DND-41 (cell line): ENCODE measurements at regions not wholly inside any gene's neighbourhood (a gene's known extent, or its start where the extent isn't known, plus 50 kb on each side); places are given as distances from the start of the nearest gene placed in this dataset.

Experiments used
- ATAC-seq: fragments of 200-7000 bp; cut with Tn5 transposase; 3 replicates; pipeline ENCODE4 v1.9.1; 2021; ENCODE audit warnings: low read depth; ENCODE audit not compliant: insufficient read depth
- DNase-seq: peaks from one replicate; pipeline ENCODE4 v3.0.0-alpha.2; 2020
- H2AFZ ChIP-seq: 2 replicates; pipeline ENCODE4 v1.6.0; 2012; ENCODE audit warnings: low read depth, low read length
- H3K27ac ChIP-seq: 2 replicates; pipeline ENCODE4 v1.5.1; 2012; ENCODE audit warnings: low read length, inconsistent platforms
- H3K27me3 ChIP-seq: fragments of 200-600 bp; sonication (generic); 2 replicates; pipeline ENCODE4 v1.6.0; 2012; ENCODE audit warnings: low read length, mild to moderate bottlenecking, inconsistent platforms; ENCODE audit not compliant: insufficient read depth, poor library complexity
- H3K36me3 ChIP-seq: 2 replicates; pipeline ENCODE4 v1.5.1; 2012; ENCODE audit warnings: low read length, inconsistent platforms; ENCODE audit not compliant: insufficient read depth
- H3K4me1 ChIP-seq: 2 replicates; pipeline ENCODE4 v1.5.1; 2012; ENCODE audit warnings: mild to moderate bottlenecking, low read length; ENCODE audit not compliant: insufficient read depth
- H3K4me2 ChIP-seq: 2 replicates; pipeline ENCODE4 v1.6.0; 2012; ENCODE audit warnings: mild to moderate bottlenecking, moderate library complexity, low read length, inconsistent platforms; ENCODE audit not compliant: insufficient read depth
- H3K4me3 ChIP-seq, 2 experiments: fragments of 200-600 bp in 1 of 2; shearing (Covaris generic) in 1 of 2; 2 replicates each; pipeline ENCODE4 v1.5.1; 2012 to 2016; ENCODE audit warnings: inconsistent platforms in 2 of 2, low read length in 2 of 2, mild to moderate bottlenecking in 2 of 2, low read depth in 1 of 2, moderate library complexity in 1 of 2
- H3K79me2 ChIP-seq: 2 replicates; pipeline ENCODE4 v1.6.0; 2012; ENCODE audit warnings: low read length, inconsistent platforms; ENCODE audit not compliant: insufficient read depth
- H3K9ac ChIP-seq: 2 replicates; pipeline ENCODE4 v1.6.0; 2012; ENCODE audit warnings: low read depth, mild to moderate bottlenecking, inconsistent platforms, low read length, moderate library complexity
- H3K9me3 ChIP-seq: 2 replicates; pipeline ENCODE4 v1.5.1; 2012; ENCODE audit warnings: low read length, moderate library complexity, mild to moderate bottlenecking, inconsistent platforms; ENCODE audit not compliant: insufficient read depth, severe bottlenecking
- H4K20me1 ChIP-seq: 2 replicates; pipeline ENCODE4 v1.6.0; 2012; ENCODE audit warnings: low read length; ENCODE audit not compliant: insufficient read depth
- CTCF ChIP-seq: IDR thresholded peaks from 2 replicates; pipeline ENCODE4 v1.5.1; 2012; ENCODE audit warnings: borderline replicate concordance, low read length, moderate library complexity, mild to moderate bottlenecking; ENCODE audit not compliant: poor library complexity, severe bottlenecking; ENCODE audit errors: extremely low read depth
- EZH2 ChIP-seq: IDR thresholded peaks from 3 replicates; pipeline ENCODE4 v1.6.1; 2012; ENCODE audit warnings: borderline replicate concordance, low read depth, mild to moderate bottlenecking, moderate library complexity, low read length, inconsistent platforms; ENCODE audit not compliant: severe bottlenecking

- H3K9ac ChIP-seq, result no peak overlapping the region
- no peaks in the 10 kb centered on the region for H3K4me1 ChIP-seq
- no peak for DNase-seq
- peaks cover 2% of the 10 kb centered on the region for H3K9me3 ChIP-seq
- H4K20me1 ChIP-seq, result no peaks in the 10 kb centered on the region
- no peaks in the 10 kb centered on the region for H3K79me2 ChIP-seq
- H2AFZ ChIP-seq, result no peak overlapping the region
- no peak overlapping the region for H3K27ac ChIP-seq
- H3K4me2 ChIP-seq, result no peak overlapping the region
- no peak for ATAC-seq
- no peaks in the 10 kb centered on the region for H3K36me3 ChIP-seq
- TF ChIP-seq CTCF, result no peak
- no peak for TF ChIP-seq EZH2
- H3K4me3 ChIP-seq, result no peak overlapping the region
- no peaks in the 10 kb centered on the region for H3K27me3 ChIP-seq
Observed at GRCh38 chr5:73256462-73256861, 83.5 kb downstream of the TMEM174 start.

GRCh38 chr5:73256012-73256411 is 83.0 kb downstream of the TMEM174 start:
- H3K79me2 ChIP-seq, result no peaks in the 10 kb centered on the region
- no peaks in the 10 kb centered on the region for H4K20me1 ChIP-seq
- no peak for TF ChIP-seq EZH2
- TF ChIP-seq CTCF, result no peak
- no peaks in the 10 kb centered on the region for H3K4me1 ChIP-seq
- no peak overlapping the region for H3K4me2 ChIP-seq
- DNase-seq (no peak), ATAC-seq (no peak)
- peaks cover 2% of the 10 kb centered on the region for H3K9me3 ChIP-seq
- no peak overlapping the region for H3K4me3 ChIP-seq
- H3K27ac ChIP-seq, result no peak overlapping the region
- no peaks in the 10 kb centered on the region for H3K27me3 ChIP-seq
- H3K36me3 ChIP-seq, result no peaks in the 10 kb centered on the region
- no peak overlapping the region for H2AFZ ChIP-seq
- H3K9ac ChIP-seq, result no peak overlapping the region

GRCh38 chr5:73254642-73255041 is 81.6 kb downstream of the TMEM174 start:
- ATAC-seq (no peak), DNase-seq (no peak)
- TF ChIP-seq EZH2 (no peak), CTCF (no peak)
- no peaks in the 10 kb centered on the region for H3K27me3 ChIP-seq
- H3K4me3 ChIP-seq, result no peak overlapping the region
- H3K79me2 ChIP-seq, result no peaks in the 10 kb centered on the region
- H3K9me3 ChIP-seq, result peaks cover 2% of the 10 kb centered on the region
- H4K20me1 ChIP-seq, result no peaks in the 10 kb centered on the region
- H3K4me2 ChIP-seq, result no peak overlapping the region
- H3K36me3 ChIP-seq, result no peaks in the 10 kb centered on the region
- H3K9ac ChIP-seq, result no peak overlapping the region
- no peak overlapping the region for H2AFZ ChIP-seq
- no peak overlapping the region for H3K27ac ChIP-seq
- no peaks in the 10 kb centered on the region for H3K4me1 ChIP-seq

DNA sequence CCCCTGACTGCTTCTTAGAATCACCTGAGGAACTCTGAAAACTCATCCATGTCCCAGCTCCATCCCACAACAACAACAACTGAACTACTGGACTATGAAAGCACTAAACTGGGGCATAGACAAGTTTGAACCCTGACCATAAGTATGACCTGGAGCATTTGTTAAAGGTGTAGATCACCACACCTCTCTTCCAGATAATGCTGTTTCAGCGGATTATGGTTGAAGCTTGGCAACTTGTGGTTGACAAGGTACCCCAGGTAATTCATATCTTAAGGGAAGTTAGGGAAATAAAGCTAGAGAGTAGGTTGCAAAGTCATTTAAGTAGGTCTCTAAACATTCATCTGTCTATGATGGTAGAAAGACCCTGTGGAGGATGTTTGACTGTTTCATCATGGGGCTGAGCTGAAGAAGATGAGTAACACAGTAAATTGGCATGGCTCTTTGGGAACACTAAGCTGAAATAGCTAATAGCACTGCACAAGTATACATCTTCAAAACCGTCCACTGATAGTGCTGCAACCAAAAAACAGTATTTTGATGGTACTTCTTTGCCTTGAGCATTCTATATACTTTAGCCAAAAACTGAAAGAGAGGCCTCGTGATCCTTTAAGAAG is 80.2 kb downstream of the TMEM174 start:
- Histone ChIP-seq H3K27me3 (no peaks in the 10 kb centered on the region), H3K9ac (no peak overlapping the region), H3K9me3 (peaks cover 2% of the 10 kb centered on the region), H3K4me1 (no peaks in the 10 kb centered on the region), H3K36me3 (no peaks in the 10 kb centered on the region), H3K4me3 (no peak overlapping the region), H3K79me2 (no peaks in the 10 kb centered on the region), H3K27ac (no peak overlapping the region), H4K20me1 (no peaks in the 10 kb centered on the region), H2AFZ (no peak overlapping the region), H3K4me2 (no peak overlapping the region)
- no peak for TF ChIP-seq CTCF
- TF ChIP-seq EZH2, result no peak
- DNase-seq (no peak), ATAC-seq (no peak)
